PC-3 (cell line): ENCODE measurements at regions not wholly inside any gene's neighbourhood (a gene's known extent, or its start where the extent isn't known, plus 50 kb on each side); places are given as distances from the start of the nearest gene placed in this dataset.

Source experiments
- EZH2 ChIP-seq: fragments of 300-600 bp; sonication (generic); IDR thresholded peaks from one replicate; pipeline ENCODE4 v1.6.1; 2017; ENCODE audit warnings: antibody characterized with exemption, mild to moderate bottlenecking, low read length; ENCODE audit not compliant: unreplicated experiment
- EZH2phosphoT487 ChIP-seq: fragments of 300-600 bp; sonication (generic); IDR thresholded peaks from 2 replicates; pipeline ENCODE4 v1.6.1; 2018; ENCODE audit warnings: mild to moderate bottlenecking, antibody characterized with exemption, low read length, borderline replicate concordance
- TF ChIP-seq, protein P1 (sequence below): fragments of 300-600 bp; sonication (generic); conservative IDR thresholded peaks from 2 replicates; pipeline ENCODE4 v1.5.1; 2017; ENCODE audit warnings: antibody characterized with exemption, low read depth, mild to moderate bottlenecking, low read length

GRCh38 chr1:37169241-37169640 is 134.9 kb upstream of the GRIK3 start:
- TF ChIP-seq, protein P1, sequence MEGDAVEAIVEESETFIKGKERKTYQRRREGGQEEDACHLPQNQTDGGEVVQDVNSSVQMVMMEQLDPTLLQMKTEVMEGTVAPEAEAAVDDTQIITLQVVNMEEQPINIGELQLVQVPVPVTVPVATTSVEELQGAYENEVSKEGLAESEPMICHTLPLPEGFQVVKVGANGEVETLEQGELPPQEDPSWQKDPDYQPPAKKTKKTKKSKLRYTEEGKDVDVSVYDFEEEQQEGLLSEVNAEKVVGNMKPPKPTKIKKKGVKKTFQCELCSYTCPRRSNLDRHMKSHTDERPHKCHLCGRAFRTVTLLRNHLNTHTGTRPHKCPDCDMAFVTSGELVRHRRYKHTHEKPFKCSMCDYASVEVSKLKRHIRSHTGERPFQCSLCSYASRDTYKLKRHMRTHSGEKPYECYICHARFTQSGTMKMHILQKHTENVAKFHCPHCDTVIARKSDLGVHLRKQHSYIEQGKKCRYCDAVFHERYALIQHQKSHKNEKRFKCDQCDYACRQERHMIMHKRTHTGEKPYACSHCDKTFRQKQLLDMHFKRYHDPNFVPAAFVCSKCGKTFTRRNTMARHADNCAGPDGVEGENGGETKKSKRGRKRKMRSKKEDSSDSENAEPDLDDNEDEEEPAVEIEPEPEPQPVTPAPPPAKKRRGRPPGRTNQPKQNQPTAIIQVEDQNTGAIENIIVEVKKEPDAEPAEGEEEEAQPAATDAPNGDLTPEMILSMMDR, result no peak
- TF ChIP-seq EZH2phosphoT487 (no peak), EZH2 (no peak)
